ENCODE measurements at regions not wholly inside any gene's neighbourhood (a gene's known extent, or its start where the extent isn't known, plus 50 kb on each side); places are given as distances from the start of the nearest gene placed in this dataset.

- H3K4me3 ChIP-seq, result no peak overlapping the region
- no peaks in the 10 kb centered on the region for H3K9me3 ChIP-seq
- TF ChIP-seq CTCF (IDR thresholded peaks at IDR 0.05) (no peak), POLR2A (IDR thresholded peaks at IDR 0.05) (no peak), EP300 (IDR thresholded peaks at IDR 0.05) (no peak)
- H3K36me3 ChIP-seq, result no peaks in the 10 kb centered on the region
- no peak overlapping the region for H3K27ac ChIP-seq
- 73 to 77% methylated on average over 5 of the region's 5 CpGs for WGBS, 2 donors
- no peak for DNase-seq (ENCODE audit: low spot score in 2 of 2)
- H3K4me1 ChIP-seq, result no peaks in the 10 kb centered on the region
- H3K27me3 ChIP-seq, result no peaks in the 10 kb centered on the region
These were observed 137.9 kb upstream of the NGF start for GRCh38 chr1:115475901-115476300.

GRCh38 chr1:115475252-115475651, 137.2 kb upstream of the NGF start:
- DNase-seq (ENCODE audit: low spot score in 2 of 2), result no peak
- H3K27me3 ChIP-seq, result no peaks in the 10 kb centered on the region
- H3K27ac ChIP-seq, result no peak overlapping the region
- H3K36me3 ChIP-seq, result no peaks in the 10 kb centered on the region
- WGBS, 2 donors, result 75 to 86% methylated on average over 2 of the region's 2 CpGs
- H3K4me3 ChIP-seq, result no peak overlapping the region
- no peaks in the 10 kb centered on the region for H3K9me3 ChIP-seq
- no peak for TF ChIP-seq CTCF (IDR thresholded peaks at IDR 0.05)
- no peak for TF ChIP-seq POLR2A (IDR thresholded peaks at IDR 0.05)
- TF ChIP-seq EP300 (IDR thresholded peaks at IDR 0.05), result no peak
- peaks cover 0 to 2% (median 0%) of the 10 kb centered on the region in 4 donors for H3K4me1 ChIP-seq

GRCh38 chr1:115473986-115474565, 136.0 kb upstream of the NGF start:
- no peak for TF ChIP-seq POLR2A (IDR thresholded peaks at IDR 0.05)
- TF ChIP-seq EP300 (IDR thresholded peaks at IDR 0.05), result no peak
- TF ChIP-seq CTCF (IDR thresholded peaks at IDR 0.05), result no peak
- no peaks in the 10 kb centered on the region for H3K36me3 ChIP-seq
- H3K27ac ChIP-seq, result no peak overlapping the region
- WGBS, 2 donors, result 71 to 72% methylated on average over 8 of the region's 8 CpGs
- H3K4me1 ChIP-seq, result peaks cover 0 to 10% (median 0%) of the 10 kb centered on the region in 4 donors
- no peaks in the 10 kb centered on the region for H3K9me3 ChIP-seq
- H3K27me3 ChIP-seq, result no peaks in the 10 kb centered on the region
- H3K4me3 ChIP-seq, result no peak overlapping the region
- DNase-seq (ENCODE audit: low spot score in 2 of 2), result no peak

- TF ChIP-seq POLR2A (IDR thresholded peaks at IDR 0.05) (no peak), CTCF (IDR thresholded peaks at IDR 0.05) (peak; percentile 62 to 87 (median 80)), EP300 (IDR thresholded peaks at IDR 0.05) (no peak)
- H3K4me1 ChIP-seq, result peaks cover 0 to 10% (median 0%) of the 10 kb centered on the region in 4 donors
- H3K27ac ChIP-seq, result no peak overlapping the region
- H3K27me3 ChIP-seq, result no peaks in the 10 kb centered on the region
- no peaks in the 10 kb centered on the region for H3K9me3 ChIP-seq
- DNase-seq (ENCODE audit: low spot score in 2 of 2), result peak in 1 of 2 donors; percentile 40
- no peak overlapping the region for H3K4me3 ChIP-seq
- WGBS, 2 donors, result 42% methylated on average over 11 of the region's 11 CpGs
- H3K36me3 ChIP-seq, result no peaks in the 10 kb centered on the region
These were observed 131.8 kb upstream of the NGF start for GRCh38 chr1:115469703-115470476.

GRCh38 chr1:115467790-115468189, 129.7 kb upstream of the NGF start:
- no peak for TF ChIP-seq POLR2A (IDR thresholded peaks at IDR 0.05)
- TF ChIP-seq CTCF (IDR thresholded peaks at IDR 0.05), result no peak
- no peak for TF ChIP-seq EP300 (IDR thresholded peaks at IDR 0.05)
- Histone ChIP-seq H3K36me3 (no peaks in the 10 kb centered on the region), H3K27ac (no peak overlapping the region), H3K4me3 (no peak overlapping the region), H3K4me1 (peaks cover 0 to 10% (median 0%) of the 10 kb centered on the region in 4 donors), H3K27me3 (no peaks in the 10 kb centered on the region), H3K9me3 (no peaks in the 10 kb centered on the region)
- no peak for DNase-seq (ENCODE audit: low spot score in 2 of 2)
- WGBS, 2 donors, result 93 to 96% methylated on average over 3 of the region's 3 CpGs
